ENCODE measurements at regions not wholly inside any gene's neighbourhood (a gene's known extent, or its start where the extent isn't known, plus 50 kb on each side); places are given as distances from the start of the nearest gene placed in this dataset.

DNA sequence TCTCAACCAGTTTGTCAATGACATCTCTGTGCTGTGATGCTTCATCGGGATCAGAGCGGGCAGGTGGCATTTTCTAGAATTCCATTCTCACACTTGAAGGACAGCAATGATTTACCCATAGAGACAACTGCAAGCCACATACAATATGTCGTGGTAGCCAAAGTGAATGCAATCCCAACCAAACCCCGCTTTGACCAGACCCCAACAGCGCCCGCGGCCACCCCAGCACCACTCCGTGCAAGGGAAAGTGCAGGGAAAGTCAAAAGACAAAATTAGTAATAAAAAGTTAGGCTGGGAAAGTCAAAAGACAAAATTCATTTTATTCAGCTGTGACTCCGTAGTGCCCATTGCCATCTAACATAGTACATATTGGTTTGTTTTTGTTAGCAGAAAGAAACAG, 88.8 kb upstream of the EYA2 start:
- ATAC-seq = no peak
- no peak overlapping the region for H3K27ac Mint-ChIP-seq
- no peaks in the 10 kb centered on the region for H3K9me3 Mint-ChIP-seq
- H3K4me1 Mint-ChIP-seq = no peaks in the 10 kb centered on the region
- peaks cover 50% of the 10 kb centered on the region for H3K27me3 Mint-ChIP-seq
- H3K36me3 Mint-ChIP-seq = no peaks in the 10 kb centered on the region
- H3K4me3 Mint-ChIP-seq = no peak overlapping the region

DNA sequence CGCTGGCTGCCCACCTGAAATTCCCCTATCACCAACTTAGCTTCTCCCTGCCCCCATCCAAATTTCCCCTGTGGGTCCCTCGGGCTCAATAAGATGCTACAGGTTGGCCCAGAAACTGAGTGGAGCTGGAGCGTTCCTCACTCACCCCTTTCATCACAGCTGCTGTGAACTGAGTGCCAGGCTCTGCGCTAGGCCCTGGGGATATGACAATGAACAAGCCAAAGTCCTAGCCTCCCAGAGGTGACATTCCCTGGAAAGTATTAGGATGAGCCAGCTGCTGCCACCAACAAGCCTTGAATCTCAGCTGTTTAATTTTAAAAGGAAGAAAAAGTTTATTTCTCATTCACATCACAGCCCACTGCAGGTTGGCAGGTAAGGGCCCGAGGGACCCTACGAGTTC, 86.6 kb upstream of the EYA2 start:
- Mint-ChIP-seq H3K27me3 (peaks cover 36% of the 10 kb centered on the region), H3K36me3 (no peaks in the 10 kb centered on the region), H3K4me3 (no peak overlapping the region), H3K27ac (no peak overlapping the region), H3K9me3 (no peaks in the 10 kb centered on the region), H3K4me1 (no peaks in the 10 kb centered on the region)
- no peak for ATAC-seq

- peaks cover 30% of the 10 kb centered on the region for H3K27me3 Mint-ChIP-seq
- no peak overlapping the region for H3K27ac Mint-ChIP-seq
- no peak overlapping the region for H3K4me3 Mint-ChIP-seq
- H3K36me3 Mint-ChIP-seq = no peaks in the 10 kb centered on the region
- H3K9me3 Mint-ChIP-seq = no peaks in the 10 kb centered on the region
- H3K4me1 Mint-ChIP-seq = no peaks in the 10 kb centered on the region
- no peak for ATAC-seq
These were observed 86.1 kb upstream of the EYA2 start for GRCh38 chr20:46808565-46808964.

DNA sequence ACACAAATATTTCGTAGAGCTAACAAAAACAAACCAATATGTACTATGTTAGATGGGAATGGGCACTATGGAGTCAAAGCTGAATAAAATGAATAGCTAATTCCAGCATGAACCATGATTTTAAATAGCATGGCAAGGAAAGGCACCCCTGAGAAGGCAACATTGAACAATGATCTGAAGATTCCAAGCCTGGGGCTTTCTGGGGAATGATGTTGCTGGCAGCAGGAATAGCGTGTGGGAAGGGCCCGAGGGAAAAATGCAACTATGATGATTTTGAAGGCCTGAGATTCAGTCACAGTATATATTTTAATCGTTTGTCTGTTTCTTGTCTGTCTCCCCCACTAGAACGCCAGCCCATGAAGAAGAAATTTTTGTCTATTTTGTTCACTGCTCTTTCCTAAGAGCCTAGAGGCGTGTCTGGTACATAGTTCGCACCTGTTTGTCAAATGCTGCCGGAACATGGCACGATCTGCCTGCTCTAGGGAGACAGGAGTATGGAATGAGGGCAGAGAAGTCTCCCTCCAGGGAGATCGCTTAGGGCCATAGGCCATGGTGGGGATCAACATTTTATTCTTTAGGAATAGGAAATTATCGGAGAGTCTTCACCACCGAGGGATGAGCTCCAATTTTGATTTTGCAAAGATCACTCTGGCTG, 84.8 kb upstream of the EYA2 start:
- ATAC-seq = no peak
- H3K27ac Mint-ChIP-seq = no peak overlapping the region
- peaks cover 20% of the 10 kb centered on the region for H3K27me3 Mint-ChIP-seq
- H3K4me3 Mint-ChIP-seq = no peak overlapping the region
- no peaks in the 10 kb centered on the region for H3K4me1 Mint-ChIP-seq
- H3K36me3 Mint-ChIP-seq = no peaks in the 10 kb centered on the region
- no peaks in the 10 kb centered on the region for H3K9me3 Mint-ChIP-seq

DNA sequence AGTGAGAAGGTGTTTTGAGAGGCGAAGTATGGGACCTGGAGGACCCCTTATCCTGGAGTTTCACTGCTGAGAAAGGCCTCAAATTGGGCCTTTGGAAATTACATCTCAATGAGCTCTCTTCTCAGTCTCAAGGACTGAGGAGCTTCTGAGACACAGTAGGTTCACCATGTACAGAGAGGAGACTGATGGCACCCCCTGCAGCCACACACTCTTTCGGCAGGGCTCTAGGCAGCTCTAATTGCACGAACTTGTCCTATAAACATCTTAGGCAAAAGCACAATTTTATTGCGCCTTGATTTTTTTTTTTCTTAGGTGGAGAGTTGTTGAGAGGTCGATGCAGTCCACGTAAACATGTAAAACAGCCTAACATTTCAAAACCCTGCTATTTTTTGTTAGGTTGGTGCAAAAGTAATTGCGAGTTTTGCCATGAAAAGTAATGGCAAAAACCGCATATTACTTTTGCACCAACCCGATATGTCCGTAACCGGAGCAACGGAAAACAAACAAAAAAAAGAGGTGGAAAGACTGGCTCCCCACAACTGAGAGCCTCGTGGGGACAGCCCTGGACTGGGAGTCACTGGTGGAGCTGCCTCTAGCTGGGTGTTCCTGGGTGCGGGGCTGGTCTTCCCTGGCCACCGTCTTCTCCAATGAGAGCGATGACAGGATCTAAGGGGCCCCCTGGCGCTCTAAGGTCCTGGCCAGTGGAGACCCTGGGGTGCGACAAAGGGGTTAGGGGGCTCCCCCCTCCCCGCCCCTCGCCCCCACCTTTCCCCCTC, 84.0 kb upstream of the EYA2 start:
- Mint-ChIP-seq H3K27me3 (peaks cover 28% of the 10 kb centered on the region), H3K36me3 (no peaks in the 10 kb centered on the region), H3K9me3 (no peaks in the 10 kb centered on the region), H3K27ac (no peak overlapping the region), H3K4me1 (no peaks in the 10 kb centered on the region), H3K4me3 (no peak overlapping the region)
- ATAC-seq = no peak

- no peaks in the 10 kb centered on the region for H3K9me3 Mint-ChIP-seq
- H3K36me3 Mint-ChIP-seq = no peaks in the 10 kb centered on the region
- no peak for ATAC-seq
- no peak overlapping the region for H3K27ac Mint-ChIP-seq
- no peak overlapping the region for H3K4me3 Mint-ChIP-seq
- H3K27me3 Mint-ChIP-seq = peaks cover 35% of the 10 kb centered on the region
- H3K4me1 Mint-ChIP-seq = no peaks in the 10 kb centered on the region
These were observed 83.2 kb upstream of the EYA2 start for GRCh38 chr20:46811224-46812084.

GRCh38 chr20:46814366-46815232, 80.0 kb upstream of the EYA2 start:
- Mint-ChIP-seq H3K27ac (no peak overlapping the region), H3K27me3 (peaks cover 49% of the 10 kb centered on the region)
- ATAC-seq = no peak

DNA sequence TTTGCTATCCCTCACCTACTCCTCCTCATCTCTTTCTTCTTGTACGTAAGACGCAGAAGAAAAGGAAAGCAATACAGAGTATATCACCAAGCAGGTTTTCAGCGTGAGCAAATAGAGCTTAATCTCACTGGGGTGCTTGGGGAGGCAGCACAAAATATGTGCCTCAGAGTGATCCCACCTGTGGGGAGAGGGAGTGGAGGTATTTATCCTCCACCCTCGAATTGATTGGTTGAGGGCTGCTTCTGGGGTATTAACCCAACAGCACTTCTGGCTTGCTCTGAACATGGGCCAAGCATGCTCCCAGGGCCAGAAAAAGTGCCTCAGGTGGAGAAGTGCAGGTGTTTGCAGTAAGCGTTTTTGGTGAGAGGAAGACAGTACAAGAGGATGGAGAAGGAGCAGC, 78.5 kb upstream of the EYA2 start:
- no peaks in the 10 kb centered on the region for H3K4me1 Mint-ChIP-seq
- H3K4me3 Mint-ChIP-seq = no peak overlapping the region
- peaks cover 51% of the 10 kb centered on the region for H3K27me3 Mint-ChIP-seq
- no peak overlapping the region for H3K27ac Mint-ChIP-seq
- H3K36me3 Mint-ChIP-seq = no peaks in the 10 kb centered on the region
- no peak for ATAC-seq
- no peaks in the 10 kb centered on the region for H3K9me3 Mint-ChIP-seq

More at GRCh38 chr20:46814366-46815232, 80.0 kb upstream of the EYA2 start:
- Mint-ChIP-seq H3K36me3 (no peaks in the 10 kb centered on the region), H3K9me3 (no peaks in the 10 kb centered on the region), H3K4me3 (no peak overlapping the region), H3K4me1 (no peaks in the 10 kb centered on the region)

- H3K4me1 Mint-ChIP-seq = no peaks in the 10 kb centered on the region
- no peaks in the 10 kb centered on the region for H3K9me3 Mint-ChIP-seq
- H3K36me3 Mint-ChIP-seq = no peaks in the 10 kb centered on the region
- no peak for ATAC-seq
- peaks cover 52% of the 10 kb centered on the region for H3K27me3 Mint-ChIP-seq
- H3K27ac Mint-ChIP-seq = no peak overlapping the region
- H3K4me3 Mint-ChIP-seq = no peak overlapping the region
These were observed 77.6 kb upstream of the EYA2 start for GRCh38 chr20:46816886-46817638.

DNA sequence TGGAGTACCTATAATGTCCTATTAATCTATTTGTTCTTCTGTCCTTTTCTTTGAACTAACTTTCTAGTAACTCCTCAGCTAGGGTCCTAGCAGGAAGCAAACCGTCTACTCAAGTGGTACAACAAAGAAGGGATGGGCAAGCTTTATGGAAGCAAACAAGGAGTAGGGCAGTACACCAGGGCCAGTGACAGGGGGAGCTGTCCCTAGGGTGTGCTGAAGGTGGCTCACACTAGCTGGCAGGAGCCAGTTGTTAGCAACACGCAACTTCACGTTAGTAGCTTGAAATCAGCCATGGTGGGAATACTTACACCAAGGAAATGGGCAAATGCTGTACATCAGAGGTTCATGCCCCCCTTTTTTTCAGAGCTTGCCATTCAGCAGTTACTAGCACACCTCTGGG, 74.0 kb upstream of the EYA2 start:
- H3K27ac Mint-ChIP-seq = no peak overlapping the region
- no peaks in the 10 kb centered on the region for H3K4me1 Mint-ChIP-seq
- peaks cover 44% of the 10 kb centered on the region for H3K27me3 Mint-ChIP-seq
- no peak for ATAC-seq
- H3K9me3 Mint-ChIP-seq = peaks cover 6% of the 10 kb centered on the region
- no peaks in the 10 kb centered on the region for H3K36me3 Mint-ChIP-seq
- H3K4me3 Mint-ChIP-seq = no peak overlapping the region

- no peak for ATAC-seq
- Mint-ChIP-seq H3K9me3 (peaks cover 6% of the 10 kb centered on the region), H3K27me3 (peaks cover 36% of the 10 kb centered on the region), H3K4me1 (no peaks in the 10 kb centered on the region), H3K27ac (no peak overlapping the region), H3K36me3 (no peaks in the 10 kb centered on the region), H3K4me3 (no peak overlapping the region)
These were observed 71.3 kb upstream of the EYA2 start for GRCh38 chr20:46823271-46823751.

- H3K27ac Mint-ChIP-seq = no peak overlapping the region
- H3K9me3 Mint-ChIP-seq = peaks cover 6% of the 10 kb centered on the region
- H3K4me3 Mint-ChIP-seq = no peak overlapping the region
- no peaks in the 10 kb centered on the region for H3K36me3 Mint-ChIP-seq
- no peak for ATAC-seq
- no peaks in the 10 kb centered on the region for H3K4me1 Mint-ChIP-seq
- H3K27me3 Mint-ChIP-seq = peaks cover 39% of the 10 kb centered on the region
These were observed 70.9 kb upstream of the EYA2 start for GRCh38 chr20:46823753-46824152.

DNA sequence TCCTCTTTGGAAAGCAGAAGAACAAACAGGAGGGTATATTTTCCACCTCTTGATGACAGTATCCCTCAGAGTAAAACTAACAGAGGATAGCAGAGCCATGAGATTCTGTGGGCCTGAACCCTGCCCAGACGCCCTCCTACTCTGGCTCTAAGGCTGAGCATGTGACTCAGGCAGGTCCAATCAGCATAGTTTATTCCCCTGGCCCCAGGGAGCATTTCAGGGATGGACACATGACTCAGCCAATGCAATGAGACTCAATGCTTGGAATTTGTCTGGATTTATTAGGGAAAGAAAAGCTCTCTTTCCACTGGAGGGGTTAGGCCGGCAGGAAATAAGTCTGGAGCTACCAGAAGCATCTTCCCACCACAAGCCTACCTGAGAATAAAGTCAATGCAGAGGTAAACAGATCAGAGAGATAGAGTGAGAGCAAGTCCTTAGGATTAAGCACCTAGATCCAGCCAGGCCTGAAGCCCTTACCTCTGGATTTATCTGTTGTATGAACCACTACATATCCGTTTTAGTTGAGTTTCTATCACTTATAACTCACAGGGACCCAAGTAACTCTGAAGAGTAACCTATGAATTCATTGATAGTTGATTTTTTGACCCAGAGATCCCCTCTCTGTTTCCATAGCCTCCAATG, 68.2 kb upstream of the EYA2 start:
- no peak for ATAC-seq
- Mint-ChIP-seq H3K27ac (no peak overlapping the region), H3K9me3 (peaks cover 6% of the 10 kb centered on the region), H3K4me1 (no peaks in the 10 kb centered on the region), H3K4me3 (no peak overlapping the region), H3K27me3 (peaks cover 23% of the 10 kb centered on the region), H3K36me3 (no peaks in the 10 kb centered on the region)

All from stimulated activated memory B cell treated with anti-CD40 and anti-IgM and Interleukin-4, amounts not matched to agents 10 μg/mL and 1 μg/mL and 100 μg/mL, for 72 hours (primary cell).